ENCODE measurements at regions not wholly inside any gene's neighbourhood (a gene's known extent, or its start where the extent isn't known, plus 50 kb on each side); places are given as distances from the start of the nearest gene placed in this dataset.

DNA sequence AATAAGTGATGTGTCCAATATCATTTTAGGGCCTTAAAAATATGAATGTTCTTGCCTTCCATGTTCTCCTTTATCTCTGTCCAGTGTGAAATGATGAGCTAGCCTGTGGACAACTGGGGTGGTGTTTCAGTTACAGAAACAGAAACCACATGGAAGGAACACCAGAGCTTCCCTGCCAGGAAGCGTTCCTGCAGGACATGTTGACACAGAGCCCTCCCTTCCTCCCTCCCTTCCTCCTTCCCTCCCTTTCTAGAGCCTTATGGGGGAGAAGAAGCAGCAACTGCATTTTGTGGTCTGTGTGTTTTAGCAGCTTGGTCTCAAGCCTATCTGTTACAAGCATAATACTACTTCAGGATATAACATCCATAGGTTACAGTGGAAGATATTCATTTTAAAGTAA lies 539.7 kb upstream of the NETO1 start:
- Histone ChIP-seq H3K27me3 (ENCODE audit: low read depth) (no peaks in the 10 kb centered on the region), H3K27ac (no peak overlapping the region), H3K4me1 (no peaks in the 10 kb centered on the region), H3K9me3 (no peaks in the 10 kb centered on the region), H3K4me3 (no peak overlapping the region), H3K36me3 (no peaks in the 10 kb centered on the region)
- no peak for ATAC-seq
- TF ChIP-seq, protein P1, sequence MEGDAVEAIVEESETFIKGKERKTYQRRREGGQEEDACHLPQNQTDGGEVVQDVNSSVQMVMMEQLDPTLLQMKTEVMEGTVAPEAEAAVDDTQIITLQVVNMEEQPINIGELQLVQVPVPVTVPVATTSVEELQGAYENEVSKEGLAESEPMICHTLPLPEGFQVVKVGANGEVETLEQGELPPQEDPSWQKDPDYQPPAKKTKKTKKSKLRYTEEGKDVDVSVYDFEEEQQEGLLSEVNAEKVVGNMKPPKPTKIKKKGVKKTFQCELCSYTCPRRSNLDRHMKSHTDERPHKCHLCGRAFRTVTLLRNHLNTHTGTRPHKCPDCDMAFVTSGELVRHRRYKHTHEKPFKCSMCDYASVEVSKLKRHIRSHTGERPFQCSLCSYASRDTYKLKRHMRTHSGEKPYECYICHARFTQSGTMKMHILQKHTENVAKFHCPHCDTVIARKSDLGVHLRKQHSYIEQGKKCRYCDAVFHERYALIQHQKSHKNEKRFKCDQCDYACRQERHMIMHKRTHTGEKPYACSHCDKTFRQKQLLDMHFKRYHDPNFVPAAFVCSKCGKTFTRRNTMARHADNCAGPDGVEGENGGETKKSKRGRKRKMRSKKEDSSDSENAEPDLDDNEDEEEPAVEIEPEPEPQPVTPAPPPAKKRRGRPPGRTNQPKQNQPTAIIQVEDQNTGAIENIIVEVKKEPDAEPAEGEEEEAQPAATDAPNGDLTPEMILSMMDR (IDR thresholded peaks at IDR 0.05), result no peak
- intact Hi-C loops (cut with DNase I), result no loop called here
- no peak for DNase-seq

DNA sequence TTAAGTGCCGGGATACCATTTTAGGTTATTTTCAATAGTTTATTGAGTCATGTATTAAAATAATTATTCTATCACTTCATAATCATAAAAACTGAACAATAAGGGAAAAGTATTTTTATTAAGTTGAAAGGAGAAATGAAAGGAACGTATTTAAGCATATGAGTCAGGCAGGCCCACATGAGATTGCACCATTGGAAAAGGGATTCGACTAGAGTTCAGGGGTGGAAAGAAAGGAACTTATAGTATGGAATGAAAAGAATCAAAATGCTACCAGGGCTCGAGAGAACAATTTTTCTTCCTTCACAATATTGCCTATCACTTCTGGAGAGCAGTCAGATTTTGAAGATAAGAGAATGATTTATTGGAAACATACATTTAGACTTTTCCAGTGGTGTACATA lies 516.5 kb upstream of the NETO1 start:
- no peak overlapping the region for H3K4me3 ChIP-seq
- no peak overlapping the region for H3K27ac ChIP-seq
- intact Hi-C loops (cut with DNase I), result no loop called here
- TF ChIP-seq, protein P1 (IDR thresholded peaks at IDR 0.05), result no peak
- DNase-seq (no peak), ATAC-seq (no peak)
- no peaks in the 10 kb centered on the region for H3K27me3 ChIP-seq (ENCODE audit: low read depth)
- H3K4me1 ChIP-seq, result no peaks in the 10 kb centered on the region
- H3K9me3 ChIP-seq, result no peaks in the 10 kb centered on the region
- H3K36me3 ChIP-seq, result no peaks in the 10 kb centered on the region

DNA sequence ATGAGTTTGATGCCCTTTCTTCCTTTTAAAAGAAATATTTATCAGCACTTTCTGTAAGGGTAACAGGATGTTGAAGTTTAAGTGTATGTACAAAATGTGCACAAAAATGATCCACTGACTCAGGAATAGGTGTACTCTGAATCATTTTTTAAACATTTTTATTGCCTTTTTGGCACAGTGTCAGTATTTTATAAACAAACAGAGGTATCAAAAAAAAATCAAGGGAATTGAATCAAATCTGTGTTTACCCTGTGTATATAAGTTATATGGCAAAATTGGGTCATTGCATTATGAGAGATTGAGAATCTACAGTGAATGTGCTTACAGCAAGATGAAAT lies 513.9 kb upstream of the NETO1 start:
- intact Hi-C loops (cut with DNase I), result no loop called here
- DNase-seq (no peak), ATAC-seq (no peak)
- Histone ChIP-seq H3K9me3 (no peaks in the 10 kb centered on the region), H3K36me3 (no peaks in the 10 kb centered on the region), H3K4me1 (no peaks in the 10 kb centered on the region), H3K27ac (no peak overlapping the region), H3K4me3 (no peak overlapping the region), H3K27me3 (ENCODE audit: low read depth) (no peaks in the 10 kb centered on the region)
- TF ChIP-seq, protein P1 (IDR thresholded peaks at IDR 0.05), result no peak

DNA sequence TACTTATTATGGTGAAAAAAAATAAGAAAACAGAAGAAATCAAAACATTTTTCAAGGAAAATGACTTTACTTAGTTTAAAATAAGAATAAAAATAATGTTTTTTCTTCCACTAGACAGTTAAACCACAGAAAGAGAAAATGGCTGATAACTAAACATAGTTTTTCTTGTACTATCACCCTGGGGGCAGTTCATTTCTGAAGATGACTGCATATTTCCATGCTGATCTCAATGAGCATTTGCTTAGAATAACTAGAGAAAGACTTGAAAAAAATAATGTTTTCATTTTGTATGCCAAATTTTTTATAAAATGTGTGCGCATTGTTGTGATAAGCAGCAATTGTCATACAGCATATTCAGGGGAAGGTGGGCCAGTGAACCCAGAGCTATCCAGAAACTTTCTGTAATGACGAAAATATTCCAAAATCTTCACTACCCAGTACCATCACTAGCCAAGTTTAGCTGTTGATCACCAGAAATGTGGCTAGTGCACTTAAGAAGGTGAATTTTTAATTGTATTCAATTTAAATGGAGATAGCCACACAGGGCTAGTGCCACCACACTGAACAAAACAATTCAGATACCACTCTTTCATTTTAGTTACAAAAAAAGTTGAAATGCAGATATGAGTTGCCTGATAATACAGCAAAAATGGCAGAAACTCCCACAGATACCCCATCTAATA lies 513.4 kb upstream of the NETO1 start:
- TF ChIP-seq, protein P1 (IDR thresholded peaks at IDR 0.05), result no peak
- intact Hi-C loops (cut with DNase I), result no loop called here
- ATAC-seq, result no peak
- no peak overlapping the region for H3K27ac ChIP-seq
- no peaks in the 10 kb centered on the region for H3K4me1 ChIP-seq
- DNase-seq, result no peak
- H3K27me3 ChIP-seq (ENCODE audit: low read depth), result no peaks in the 10 kb centered on the region
- H3K36me3 ChIP-seq, result no peaks in the 10 kb centered on the region
- H3K4me3 ChIP-seq, result no peak overlapping the region
- no peaks in the 10 kb centered on the region for H3K9me3 ChIP-seq

DNA sequence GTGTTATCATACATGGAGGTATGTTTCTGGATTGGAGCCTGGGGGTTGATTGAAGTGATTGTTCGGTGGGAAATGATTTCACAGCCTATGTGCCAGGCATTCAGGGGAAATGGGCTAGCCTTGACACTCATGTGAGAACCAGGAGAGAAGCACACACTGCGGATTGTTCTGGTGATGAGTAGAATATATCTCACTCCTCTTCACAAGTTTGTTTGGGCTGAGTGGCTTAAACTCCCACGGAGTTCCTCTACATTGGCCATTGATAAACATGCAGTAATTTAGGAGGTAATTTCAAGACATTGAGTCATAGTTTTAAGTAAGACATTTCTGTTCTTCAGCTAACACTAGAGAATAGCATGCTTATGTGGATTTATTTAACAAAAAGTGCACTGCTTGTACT lies 498.9 kb upstream of the NETO1 start:
- ATAC-seq (no peak), DNase-seq (no peak)
- no peaks in the 10 kb centered on the region for H3K4me1 ChIP-seq
- no peaks in the 10 kb centered on the region for H3K9me3 ChIP-seq
- intact Hi-C loops (cut with DNase I), result no loop called here
- H3K27ac ChIP-seq, result no peak overlapping the region
- no peaks in the 10 kb centered on the region for H3K36me3 ChIP-seq
- H3K4me3 ChIP-seq, result no peak overlapping the region
- TF ChIP-seq, protein P1 (IDR thresholded peaks at IDR 0.05), result no peak
- no peaks in the 10 kb centered on the region for H3K27me3 ChIP-seq (ENCODE audit: low read depth)

DNA sequence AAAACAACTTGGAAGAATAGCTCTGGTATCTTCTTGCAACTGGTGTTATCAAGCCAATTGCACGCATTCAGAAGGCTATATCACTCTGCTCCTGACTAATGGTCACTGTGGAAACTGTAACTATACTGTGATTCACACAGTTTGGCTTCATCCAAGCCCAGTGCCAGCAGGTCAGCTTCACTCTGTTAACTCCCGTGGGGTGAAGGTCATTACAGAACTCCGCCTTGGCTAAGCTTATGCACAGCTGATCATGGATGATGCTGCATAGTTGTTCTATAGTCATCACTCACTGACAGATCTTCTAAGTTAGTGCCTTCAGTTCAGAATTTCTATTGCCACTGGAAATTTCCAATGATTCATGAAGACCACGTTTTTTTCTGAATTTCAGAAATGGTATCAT lies 497.2 kb upstream of the NETO1 start:
- TF ChIP-seq, protein P1 (IDR thresholded peaks at IDR 0.05), result no peak
- Histone ChIP-seq H3K9me3 (no peaks in the 10 kb centered on the region), H3K36me3 (no peaks in the 10 kb centered on the region), H3K27ac (no peak overlapping the region), H3K4me3 (no peak overlapping the region), H3K4me1 (no peaks in the 10 kb centered on the region), H3K27me3 (ENCODE audit: low read depth) (no peaks in the 10 kb centered on the region)
- intact Hi-C loops (cut with DNase I), result no loop called here
- ATAC-seq (no peak), DNase-seq (no peak)
